ENCODE measurements at regions not wholly inside any gene's neighbourhood (a gene's known extent, or its start where the extent isn't known, plus 50 kb on each side); places are given as distances from the start of the nearest gene placed in this dataset.
"Not testable (repeated sequence)": the region's sequence is repeated elsewhere in the genome, so short reads cannot be mapped to it uniquely, and the experiment has no call there.

DNA sequence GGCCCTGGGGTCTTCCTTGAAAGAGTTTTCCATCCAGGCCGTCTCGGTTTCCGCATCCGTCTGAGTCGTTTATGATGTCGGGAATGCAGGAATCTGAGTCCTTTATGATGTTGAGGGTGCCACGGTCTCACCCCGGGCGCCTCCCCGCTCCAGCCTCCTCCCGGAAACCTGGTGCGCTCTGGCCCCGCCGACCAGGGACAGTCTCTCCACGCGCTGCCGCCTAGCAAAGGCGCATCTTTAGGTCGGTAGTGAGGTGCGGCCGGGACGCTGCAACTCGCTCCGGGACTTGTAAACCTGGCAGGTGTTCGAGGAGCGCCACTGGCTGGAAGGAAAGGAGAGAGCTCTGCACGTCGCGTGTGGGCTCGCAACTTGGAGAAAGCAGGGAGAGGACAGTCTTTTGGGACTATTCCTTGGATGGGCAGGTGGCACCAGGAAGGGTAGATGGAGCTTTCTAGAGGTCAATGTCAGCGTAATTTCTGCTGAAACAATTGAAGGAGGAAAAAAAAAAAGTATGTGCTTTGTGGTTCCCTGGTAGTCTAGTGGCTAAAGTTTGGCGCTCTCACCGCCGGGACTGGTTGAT is 132.0 kb downstream of the FAM72B start:
- DNase-seq = not testable (repeated sequence)

DNA sequence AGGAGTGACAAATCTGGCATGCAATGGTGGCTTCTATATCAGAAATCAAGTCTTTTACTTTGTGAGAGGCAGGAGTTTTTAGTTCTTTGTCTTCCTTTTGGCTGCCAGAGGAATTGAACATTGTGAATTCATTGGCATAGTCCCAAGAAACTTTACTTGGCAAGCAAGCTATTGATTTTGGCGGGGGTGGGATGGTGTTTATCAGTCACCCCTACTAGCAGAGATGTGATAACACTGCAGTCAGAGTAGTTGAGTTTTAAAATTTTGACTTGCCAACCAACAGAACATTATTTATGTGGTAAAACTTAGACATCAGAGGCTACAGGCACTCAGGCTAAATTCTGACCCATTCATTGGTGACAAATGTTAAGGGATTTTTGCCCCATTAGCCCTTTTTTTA is 129.2 kb downstream of the FAM72B start:
- not testable (repeated sequence) for DNase-seq

DNA sequence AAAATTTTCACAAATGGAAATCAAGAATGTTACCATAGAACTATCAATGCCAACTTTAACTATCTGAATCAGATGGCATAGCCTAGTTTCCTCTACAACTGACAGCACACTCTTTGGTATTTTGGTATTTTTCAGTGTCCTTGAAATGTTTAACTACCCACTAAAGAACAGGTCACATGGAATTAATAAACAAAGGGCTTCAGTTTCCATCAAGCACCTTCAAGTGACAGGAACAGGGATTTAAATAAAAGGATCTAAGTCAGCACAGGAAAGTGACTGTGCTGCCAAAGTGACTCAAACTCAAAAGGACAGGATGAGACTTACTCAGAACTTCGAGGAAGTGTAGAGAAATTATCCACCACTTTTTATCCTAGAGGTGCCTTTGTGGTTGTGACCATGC is 117.2 kb downstream of the FAM72B start:
- not testable (repeated sequence) for DNase-seq

DNA sequence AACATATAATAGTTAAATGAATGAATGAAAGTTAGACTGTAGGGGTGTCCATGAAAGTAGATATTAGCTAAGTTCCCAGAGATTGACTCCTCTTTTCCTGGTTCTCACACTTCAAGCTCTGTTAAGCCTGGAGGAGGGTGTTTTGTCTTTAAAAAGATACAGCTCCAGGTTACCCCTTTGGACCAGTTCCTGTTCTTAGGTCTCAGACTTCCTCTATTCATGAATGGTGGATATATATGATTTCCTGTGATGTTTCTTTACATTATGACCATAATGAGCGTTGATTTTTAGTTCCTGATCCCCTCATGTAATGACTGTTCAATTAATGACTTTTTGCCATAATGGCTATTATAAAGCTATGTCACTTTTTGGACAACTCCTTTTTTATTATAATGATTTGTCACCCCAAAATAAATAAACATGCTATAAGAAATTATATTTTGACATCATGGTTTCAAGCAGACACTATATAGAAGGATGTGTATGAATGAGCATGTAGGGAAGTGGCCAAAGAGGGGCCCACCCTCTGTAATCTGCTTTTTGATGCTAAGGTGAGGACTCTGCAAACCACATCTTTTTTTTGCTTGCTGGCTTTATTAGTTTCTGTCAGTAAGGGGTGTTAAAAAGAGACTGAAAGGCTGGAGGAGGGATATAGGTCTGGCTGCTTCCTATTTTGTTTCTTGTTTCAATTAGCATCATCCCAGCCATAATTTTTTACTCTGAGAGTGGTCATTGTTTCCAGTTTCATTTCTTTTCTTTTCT is 115.2 kb downstream of the FAM72B start:
- DNase-seq = not testable (repeated sequence)

DNA sequence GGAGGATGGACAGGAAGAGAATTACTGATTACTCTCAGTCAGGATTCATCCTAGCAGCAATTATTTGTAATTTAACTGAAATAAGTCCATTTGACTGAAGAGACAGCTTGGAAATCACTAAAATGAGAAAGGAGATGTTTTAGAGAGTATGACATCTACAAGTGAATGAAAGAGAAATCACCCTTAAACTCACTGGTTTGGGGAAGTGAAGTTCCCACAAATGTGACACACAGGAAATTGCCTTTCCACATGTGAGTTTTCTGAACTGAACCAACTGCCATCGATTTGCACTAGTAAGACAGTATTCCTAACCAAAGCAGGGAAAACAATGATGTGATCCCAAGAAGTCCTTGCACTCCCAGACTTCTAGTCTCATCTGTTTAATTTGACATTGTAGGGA is 110.3 kb downstream of the FAM72B start:
- DNase-seq = not testable (repeated sequence)

DNA sequence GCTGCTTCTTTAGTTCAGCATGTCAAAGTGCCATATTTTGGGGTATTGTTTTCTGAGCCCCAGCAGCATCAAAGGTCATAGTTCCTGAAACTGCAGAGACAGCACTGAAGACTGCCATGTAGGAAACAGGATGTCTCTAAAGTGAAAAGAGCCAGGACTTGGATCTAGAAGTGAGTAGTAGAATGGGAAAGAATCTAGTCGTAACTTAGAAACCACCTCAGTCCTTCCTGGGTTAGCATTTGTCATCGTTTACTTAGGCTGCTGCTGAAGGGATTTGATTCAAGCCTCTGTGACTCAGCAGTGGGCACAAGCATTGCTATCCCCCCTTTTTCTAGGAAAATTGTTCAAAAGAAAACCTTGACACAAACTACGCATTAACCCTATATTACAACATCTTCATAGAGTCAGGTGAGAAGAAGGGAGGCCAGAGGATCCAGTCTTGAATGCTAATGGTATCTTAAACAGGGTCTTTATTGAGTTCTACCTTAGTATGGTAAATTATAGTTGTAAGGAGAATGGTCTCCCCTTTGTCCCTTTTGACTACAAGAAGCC is 108.8 kb downstream of the FAM72B start:
- not testable (repeated sequence) for DNase-seq

DNA sequence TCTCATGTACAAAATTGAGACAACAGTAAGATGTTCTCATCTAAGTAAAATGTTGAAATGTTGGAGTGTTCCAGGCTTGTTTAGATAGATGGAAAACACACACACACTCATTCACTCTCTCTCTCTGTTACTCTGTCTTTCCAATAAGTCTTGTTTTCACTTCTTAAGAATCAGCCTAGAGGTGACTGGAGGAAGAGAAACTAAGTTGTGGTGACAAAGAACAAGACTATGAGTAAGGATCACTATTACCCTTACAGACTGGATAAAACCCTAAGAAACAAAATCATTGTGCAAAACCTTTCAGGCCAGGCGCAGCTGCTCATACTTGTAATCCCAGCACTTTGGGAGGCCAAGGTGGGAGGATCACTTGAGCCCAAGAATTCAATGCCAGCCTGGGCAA is 107.5 kb downstream of the FAM72B start:
- DNase-seq = not testable (repeated sequence)

DNA sequence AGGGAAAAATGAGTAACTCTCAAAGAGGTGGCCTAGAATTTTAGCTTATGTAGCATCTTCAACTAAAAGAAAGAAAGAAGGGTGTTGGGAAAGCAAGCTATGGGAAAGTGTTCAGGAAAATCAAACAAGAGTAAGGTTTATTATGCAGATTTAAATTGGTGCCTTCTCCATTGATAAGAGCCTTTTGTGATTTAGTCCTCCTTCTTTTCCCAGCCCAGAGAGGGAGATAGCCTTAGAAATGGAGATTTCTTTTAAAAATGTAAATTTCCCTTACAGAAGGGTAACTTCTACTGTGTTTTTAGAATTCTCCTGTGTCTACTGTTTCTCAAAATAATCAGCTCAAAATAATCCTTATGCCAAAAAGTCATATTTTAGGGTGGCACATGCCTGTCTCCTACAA is 104.5 kb downstream of the FAM72B start:
- not testable (repeated sequence) for DNase-seq

DNA sequence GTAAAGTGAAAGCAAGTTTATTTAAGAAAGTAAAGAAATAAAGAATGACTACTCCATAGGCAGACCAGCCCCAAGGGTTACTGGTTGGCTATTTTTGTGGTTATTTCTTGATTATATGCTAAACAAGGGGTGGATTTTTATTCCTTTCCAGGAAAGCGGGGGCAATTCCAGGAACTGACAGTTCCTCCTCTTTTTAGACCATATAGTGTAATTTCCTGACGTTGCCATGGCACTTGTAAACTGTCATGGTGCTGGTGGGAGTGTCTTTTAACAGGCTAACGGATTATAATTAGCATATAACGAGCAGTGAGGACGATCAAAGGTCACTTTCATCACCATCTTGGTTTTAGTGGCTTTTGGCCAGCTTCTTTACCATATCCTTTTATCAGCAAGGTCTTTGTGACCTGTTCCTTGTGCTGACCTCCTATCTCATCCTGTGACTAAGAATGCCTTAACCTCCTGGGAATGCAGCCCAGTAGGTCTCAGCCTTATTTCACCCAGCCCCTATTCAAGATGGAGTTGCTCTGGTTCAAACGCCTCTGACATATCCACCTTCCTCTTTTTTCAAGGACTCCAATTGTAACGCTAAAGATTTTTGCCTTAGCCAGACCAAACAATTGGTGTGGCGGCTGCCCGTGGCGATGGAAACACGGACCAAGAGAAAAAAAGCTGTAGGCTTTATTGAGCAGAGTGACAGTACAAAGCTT is 103.8 kb downstream of the FAM72B start:
- DNase-seq = not testable (repeated sequence)

DNA sequence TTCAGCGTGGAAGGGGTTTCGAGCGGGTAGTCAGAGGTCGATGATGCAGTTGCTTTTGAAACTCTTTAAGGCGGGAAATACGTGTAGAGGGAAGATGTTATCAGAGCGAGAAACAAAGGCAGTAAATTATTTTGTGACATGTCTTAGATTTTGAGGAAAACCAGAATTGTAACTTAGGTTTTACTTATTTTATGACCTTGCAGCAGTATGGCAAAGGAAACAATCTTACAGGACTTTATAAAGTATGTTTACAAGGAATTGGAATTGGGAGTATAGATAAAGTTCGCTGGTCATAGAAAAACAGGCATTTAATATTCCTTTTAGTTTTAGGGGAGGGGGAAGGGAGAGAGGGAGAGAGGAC is 103.3 kb downstream of the FAM72B start:
- not testable (repeated sequence) for DNase-seq

DNA sequence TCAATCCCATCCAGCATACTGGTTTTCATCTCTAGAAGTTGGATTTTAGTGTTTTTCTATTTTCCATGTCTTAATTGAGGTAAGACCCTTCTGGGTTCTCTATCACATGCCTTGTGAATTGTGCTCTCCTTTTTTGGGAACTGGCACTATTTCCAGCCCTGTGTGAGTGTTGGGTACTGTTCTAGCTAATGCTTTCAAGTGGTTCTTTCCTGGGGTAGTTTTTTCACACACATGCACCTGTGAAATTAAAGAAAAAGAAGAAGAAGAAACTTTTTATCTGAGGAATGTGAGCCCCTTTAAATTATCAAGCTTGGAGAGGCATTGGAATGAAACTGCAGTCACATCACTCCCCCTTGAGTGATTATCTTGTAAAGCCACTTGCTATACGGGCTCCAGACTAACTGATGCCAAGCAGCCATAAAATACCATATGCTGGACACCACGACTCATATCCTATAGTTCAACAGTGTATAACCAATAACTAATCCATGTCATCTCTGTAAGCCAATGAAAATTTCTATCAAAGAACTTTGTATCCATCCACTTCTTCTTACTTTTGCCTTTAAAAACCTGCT is 102.4 kb downstream of the FAM72B start:
- DNase-seq = not testable (repeated sequence)

DNA sequence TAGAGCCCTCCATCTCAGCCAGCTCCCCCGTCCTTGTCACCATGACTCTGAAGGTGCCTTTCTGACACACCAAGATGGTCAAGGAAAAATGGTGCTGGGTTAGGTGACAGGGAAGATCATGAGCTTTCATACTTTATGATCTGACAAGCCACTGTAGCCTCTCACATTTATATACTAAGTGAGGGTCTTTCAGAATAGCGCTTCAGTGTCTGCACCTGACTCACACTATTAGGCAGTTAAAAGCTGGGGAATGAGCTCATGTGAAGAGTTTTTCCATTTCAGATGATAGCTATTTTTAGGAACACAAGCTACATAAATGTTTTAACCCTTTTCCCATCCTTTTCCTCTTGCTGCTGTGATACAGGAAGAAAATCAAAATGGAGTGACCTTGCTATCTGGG is 101.1 kb downstream of the FAM72B start:
- DNase-seq = not testable (repeated sequence)

DNA sequence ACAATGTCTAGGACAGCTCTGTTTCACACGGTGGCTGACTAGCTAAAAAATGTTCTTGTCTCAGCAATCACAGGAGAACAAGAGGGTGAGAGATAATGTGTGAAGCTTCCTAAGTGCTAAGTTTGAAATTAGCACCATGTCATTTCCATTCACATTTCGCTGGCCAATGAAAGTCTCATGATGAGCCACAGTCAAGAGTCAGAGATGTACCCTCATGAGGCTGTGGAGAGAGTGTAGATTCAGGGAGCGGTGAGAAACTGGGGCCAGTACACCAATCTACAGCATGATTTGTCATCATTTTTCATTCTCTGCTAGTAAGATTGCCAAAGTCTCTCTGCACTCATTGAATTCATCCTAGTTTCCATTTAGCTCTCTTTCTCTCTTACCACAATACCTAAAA is 97.9 kb downstream of the FAM72B start:
- not testable (repeated sequence) for DNase-seq

DNA sequence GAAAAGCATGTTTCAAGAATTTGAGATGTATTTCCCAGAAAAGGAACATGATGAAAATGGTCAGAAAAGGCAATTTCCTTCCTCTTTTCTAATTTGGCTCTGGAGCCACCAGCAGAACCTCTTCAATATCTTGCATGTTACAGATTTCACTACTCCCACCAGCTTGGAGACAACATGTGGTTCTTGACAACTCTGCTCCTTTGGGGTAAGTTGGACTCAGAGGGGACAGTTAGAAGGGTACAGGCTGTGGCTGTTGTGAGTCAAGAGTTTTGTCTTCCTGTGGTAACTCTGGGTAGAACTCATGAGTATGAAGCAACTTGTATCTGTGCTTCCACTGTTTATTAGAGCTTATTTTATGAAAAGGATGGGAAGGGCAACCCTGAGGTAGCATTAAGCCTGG is 96.9 kb downstream of the FAM72B start:
- DNase-seq = not testable (repeated sequence)

DNA sequence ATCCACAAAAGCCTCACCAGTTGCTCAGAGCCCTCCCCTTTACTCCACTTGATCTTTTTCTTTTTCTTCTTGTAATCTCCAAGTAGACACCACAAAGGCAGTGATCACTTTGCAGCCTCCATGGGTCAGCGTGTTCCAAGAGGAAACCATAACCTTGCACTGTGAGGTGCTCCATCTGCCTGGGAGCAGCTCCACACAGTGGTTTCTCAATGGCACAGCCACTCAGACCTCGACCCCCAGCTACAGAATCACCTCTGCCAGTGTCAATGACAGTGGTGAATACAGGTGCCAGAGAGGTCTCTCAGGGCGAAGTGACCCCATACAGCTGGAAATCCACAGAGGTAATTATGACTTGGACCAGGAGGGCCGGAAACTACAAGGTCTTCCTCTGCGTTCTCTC is 95.6 kb downstream of the FAM72B start:
- DNase-seq = not testable (repeated sequence)

DNA sequence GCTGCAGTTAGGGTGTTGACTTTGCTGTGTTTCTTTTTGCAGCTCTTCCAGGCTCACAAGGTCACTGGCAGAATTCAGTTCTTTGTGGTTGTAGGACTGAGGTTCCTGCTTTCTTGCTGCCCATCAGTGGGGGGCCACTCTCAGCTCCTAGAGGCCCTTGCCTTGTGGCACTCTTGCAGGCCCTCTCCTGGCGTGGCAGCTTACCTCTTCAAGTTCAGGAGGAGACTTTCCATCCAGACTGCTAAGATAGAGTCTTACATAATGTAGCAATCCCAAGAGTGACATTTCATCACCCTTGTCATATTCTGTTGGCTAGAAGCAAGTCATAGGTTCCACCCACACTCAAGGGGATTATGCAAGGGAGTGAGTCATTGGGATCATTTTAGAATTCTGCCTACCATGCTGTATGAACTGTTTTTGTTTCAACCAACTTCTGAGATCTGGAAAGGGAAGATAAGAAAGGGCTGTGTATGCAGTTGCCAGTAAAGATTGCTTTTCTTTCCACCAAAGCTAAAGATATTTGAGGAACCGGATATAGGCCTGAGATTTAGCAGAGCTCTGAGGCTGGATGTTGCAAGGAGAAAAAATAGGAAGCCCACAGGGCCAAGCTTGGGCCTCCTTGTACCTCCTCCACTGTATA is 91.7 kb downstream of the FAM72B start:
- not testable (repeated sequence) for DNase-seq

DNA sequence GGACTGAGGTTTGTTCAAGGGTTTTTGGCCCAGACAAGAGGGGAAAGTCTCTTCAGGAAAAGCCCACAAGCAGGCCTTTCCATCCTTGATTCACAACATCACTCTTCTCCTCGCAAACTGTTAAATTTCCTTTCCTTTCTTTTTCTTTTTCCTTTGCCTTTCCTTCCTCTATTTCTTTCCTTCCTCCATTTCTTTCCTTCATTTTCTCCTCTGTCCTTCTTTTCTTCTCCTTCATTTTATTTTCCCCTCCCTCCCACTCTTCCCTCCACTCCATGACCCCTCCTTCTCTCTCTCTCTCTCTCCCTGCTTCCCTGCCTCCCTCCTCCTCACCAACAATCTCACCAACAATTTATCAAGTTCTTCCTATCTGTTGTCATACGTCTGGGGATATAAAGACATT is 89.1 kb downstream of the FAM72B start:
- DNase-seq = not testable (repeated sequence)

DNA sequence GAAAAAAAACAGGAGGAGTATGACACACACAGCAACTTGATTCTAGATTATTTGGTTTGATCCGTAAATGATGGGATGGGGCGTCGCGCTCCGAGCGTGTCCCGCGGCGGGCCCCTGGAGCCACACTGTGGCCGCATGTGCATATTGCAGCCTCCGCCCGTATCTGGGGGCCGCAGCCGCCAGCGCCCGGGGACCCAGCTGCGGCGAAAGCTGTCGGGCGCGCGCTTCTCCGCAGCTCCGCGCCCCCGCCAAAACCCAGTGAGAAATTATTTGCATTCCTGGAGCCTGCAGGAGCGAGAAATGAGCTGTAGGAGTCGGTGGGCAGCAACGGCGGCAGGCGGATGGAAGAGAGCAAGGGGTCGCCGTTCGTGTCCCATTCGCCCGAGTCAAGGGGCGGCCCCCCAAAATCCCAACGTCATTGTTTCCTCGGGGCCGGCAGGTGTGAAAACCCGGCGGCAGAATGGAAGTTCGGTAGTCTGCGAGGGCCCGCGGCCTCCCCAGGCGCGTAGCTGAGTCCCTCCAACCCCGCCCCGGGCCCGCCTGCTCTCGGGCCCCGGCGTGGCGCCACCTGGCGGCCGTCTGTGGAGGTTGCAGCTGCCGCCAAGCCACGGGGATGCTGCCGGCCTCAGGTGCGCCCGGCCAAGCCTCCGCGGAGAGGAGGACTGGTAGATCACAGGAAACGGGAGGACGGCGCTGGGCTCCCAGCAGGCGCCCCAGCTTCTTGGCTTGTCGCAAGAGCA is 86.8 kb downstream of the FAM72B start:
- peak; percentile 76 for DNase-seq

DNA sequence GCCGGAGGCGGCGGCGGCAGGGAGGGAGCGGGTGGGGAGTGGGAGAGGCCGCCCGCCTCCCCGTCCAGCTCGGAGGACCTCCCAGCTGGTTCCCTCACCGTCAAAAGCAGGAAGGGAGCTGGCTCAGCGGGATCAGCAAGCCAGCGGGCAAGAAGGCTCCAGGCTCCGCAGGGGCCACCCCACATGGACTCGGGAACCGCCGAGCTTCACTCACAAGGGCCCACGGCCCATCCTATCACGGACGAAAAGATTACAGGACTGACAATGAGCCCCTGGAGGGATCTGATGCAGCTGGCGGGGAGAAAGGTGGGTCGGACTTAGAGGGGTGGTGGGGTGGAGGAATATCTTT is 86.3 kb downstream of the FAM72B start:
- not testable (repeated sequence) for DNase-seq

DNA sequence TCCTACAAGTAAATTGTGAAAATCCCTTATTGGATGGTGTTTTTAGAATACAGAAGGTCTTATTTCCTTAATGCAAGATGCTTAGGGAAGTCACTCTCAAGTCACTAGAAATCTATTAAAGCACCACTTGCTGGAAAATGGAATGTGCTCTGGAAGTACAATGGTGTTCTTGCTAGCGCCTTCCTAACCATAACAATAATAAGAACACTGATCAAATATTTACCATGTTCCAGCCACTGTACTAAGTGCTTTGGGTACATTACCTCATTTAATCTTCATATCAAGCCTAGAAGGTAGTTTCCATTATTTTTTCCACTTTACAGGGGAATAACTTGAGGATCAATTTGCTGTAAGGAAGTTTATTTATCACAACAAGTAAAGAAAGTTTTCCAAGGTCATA is 75.1 kb downstream of the FAM72B start:
- not testable (repeated sequence) for DNase-seq

DNA sequence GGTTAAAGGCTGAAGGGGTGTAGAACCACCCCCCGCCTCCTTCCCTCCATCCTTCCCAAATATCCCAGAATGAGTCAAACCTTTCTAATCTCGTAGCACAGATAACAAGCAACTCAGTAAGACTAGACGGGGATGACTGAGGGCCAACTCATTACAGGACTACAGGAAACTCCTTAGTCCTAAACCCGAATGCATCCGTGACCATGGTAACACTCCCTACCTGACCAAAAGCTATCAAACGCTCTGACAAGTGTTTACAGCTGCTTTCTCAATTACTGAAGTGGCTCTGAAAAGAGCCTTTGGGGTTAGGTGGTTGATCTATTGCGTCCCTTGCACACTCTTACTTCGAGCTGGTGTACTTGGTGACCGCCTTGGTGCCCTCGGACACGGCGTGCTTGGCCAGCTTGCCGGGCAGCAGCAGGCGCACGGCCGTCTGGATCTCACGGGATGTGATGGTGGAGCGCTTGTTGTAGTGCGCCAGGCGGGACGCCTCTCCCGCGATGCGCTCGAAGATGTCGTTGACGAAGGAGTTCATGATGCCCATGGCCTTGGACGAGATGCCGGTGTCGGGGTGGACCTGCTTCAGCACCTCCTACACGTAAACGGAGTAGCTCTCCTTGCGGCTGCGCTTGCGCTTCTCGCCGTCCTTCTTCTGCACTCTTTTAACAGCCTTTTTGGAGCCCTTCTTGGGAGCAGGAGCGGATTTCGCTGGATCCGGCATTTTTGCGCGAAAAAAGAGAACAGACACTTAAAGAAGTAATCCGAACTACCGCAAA is 67.4 kb downstream of the FAM72B start:
- DNase-seq = not testable (repeated sequence)
